ENCODE measurements at regions not wholly inside any gene's neighbourhood (a gene's known extent, or its start where the extent isn't known, plus 50 kb on each side); places are given as distances from the start of the nearest gene placed in this dataset.

DNA sequence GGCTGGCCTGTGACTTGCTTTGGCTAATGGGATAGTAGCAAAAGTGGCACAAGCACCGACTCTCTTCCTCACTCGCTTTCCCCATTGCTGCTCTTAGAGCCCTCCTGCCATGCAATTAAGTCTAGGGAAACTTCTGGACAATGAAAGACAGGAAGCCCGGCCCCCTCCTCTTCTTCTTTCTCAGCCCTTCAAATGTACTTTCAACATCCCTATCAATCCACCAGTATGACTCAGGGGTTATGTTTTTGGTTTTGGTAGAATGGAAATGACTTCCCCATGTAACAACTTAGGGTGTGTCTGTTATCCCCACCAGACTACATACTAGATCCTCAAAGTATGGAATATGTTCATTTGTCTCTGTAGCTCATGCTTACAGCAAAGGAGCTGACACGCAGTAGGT is 139.0 kb upstream of the GDF10 start:
- H3K27me3 ChIP-seq = no peaks in the 10 kb centered on the region
- TF ChIP-seq, protein P1, sequence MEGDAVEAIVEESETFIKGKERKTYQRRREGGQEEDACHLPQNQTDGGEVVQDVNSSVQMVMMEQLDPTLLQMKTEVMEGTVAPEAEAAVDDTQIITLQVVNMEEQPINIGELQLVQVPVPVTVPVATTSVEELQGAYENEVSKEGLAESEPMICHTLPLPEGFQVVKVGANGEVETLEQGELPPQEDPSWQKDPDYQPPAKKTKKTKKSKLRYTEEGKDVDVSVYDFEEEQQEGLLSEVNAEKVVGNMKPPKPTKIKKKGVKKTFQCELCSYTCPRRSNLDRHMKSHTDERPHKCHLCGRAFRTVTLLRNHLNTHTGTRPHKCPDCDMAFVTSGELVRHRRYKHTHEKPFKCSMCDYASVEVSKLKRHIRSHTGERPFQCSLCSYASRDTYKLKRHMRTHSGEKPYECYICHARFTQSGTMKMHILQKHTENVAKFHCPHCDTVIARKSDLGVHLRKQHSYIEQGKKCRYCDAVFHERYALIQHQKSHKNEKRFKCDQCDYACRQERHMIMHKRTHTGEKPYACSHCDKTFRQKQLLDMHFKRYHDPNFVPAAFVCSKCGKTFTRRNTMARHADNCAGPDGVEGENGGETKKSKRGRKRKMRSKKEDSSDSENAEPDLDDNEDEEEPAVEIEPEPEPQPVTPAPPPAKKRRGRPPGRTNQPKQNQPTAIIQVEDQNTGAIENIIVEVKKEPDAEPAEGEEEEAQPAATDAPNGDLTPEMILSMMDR (IDR thresholded peaks at IDR 0.05) = no peak
- DNase-seq (no peak), ATAC-seq (no peak)
- peaks cover 8% of the 10 kb centered on the region for H3K4me1 ChIP-seq
- intact Hi-C loops (cut with DNase I) = no loop called here
- no peaks in the 10 kb centered on the region for H3K36me3 ChIP-seq
- H3K4me3 ChIP-seq = no peak overlapping the region
- H3K9me3 ChIP-seq = no peaks in the 10 kb centered on the region
- H3K27ac ChIP-seq = no peak overlapping the region

DNA sequence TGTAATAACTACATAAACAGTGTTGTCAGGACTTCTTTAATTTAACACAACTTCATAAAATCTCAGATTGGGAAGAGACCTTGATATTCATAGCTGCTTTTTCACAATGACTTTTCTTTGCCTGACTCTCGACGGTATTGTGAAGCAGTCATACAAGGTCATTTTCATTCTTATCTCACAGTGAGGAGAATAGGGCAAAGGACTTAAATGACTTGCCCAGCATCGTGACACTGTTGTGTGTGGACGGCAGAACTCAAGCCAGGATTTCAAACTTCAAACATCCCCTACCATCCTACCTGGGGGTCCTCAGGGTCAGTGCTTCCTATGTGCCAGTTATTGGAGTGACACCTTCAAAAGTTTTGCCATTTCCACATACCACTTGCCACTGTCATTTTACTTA is 138.5 kb upstream of the GDF10 start:
- Histone ChIP-seq H3K36me3 (no peaks in the 10 kb centered on the region), H3K4me1 (peaks cover 13% of the 10 kb centered on the region), H3K27me3 (no peaks in the 10 kb centered on the region), H3K4me3 (no peak overlapping the region), H3K27ac (no peak overlapping the region), H3K9me3 (no peaks in the 10 kb centered on the region)
- intact Hi-C loops (cut with DNase I) = no loop called here
- ATAC-seq (no peak), DNase-seq (no peak)
- TF ChIP-seq, protein P1 (IDR thresholded peaks at IDR 0.05) = no peak

DNA sequence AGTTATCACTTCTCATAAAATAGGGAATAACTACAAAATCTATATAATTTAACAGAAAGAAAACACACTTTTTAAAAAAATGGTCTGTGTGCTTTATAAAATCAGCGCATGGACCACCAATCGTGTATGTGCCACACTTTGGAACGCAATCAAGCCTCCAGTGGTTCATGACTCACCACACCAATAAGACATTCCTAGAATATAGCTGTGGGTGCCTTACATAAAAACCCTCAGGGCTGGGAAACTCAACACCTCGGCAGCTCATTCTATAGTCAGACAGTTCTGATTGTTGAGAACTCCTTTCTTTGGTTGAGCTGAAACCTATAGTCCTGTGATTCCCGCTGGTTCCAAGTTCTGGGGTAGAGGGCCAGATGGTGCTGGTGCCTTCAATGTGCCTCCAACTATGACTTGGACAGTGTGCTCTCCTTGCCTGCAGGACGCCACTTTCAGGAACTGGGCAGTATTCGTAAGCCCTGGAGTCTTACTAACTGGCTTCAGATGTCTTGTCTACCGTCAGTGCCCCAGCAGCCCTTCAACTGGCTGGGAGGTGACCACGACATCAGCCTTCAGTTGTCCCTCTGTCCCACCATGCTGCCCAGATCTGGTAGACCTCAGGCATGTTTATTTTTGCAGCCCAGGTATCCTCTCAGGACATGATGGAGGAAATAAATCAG is 135.7 kb upstream of the GDF10 start:
- ATAC-seq = no peak
- TF ChIP-seq, protein P1 (IDR thresholded peaks at IDR 0.05) = no peak

DNA sequence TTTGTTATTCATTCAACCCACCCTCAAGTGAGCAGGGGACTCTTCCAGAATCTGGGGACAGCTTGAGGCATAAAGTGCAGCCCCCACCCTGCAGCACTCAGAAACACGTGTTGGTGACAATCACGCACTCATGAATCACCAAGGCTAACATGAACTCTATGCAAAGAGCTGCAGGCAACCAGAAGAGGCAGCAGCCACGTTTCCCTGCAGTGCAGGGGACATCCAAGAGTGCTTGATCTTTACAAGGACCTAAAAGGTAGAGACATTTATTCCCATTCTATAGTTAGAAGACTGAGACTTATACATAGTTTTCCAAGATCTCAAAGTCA is 135.2 kb upstream of the GDF10 start:
- Histone ChIP-seq H3K4me3 (no peak overlapping the region), H3K27ac (no peak overlapping the region), H3K36me3 (no peaks in the 10 kb centered on the region), H3K27me3 (no peaks in the 10 kb centered on the region), H3K4me1 (peaks cover 24% of the 10 kb centered on the region), H3K9me3 (no peaks in the 10 kb centered on the region)
- intact Hi-C loops (cut with DNase I) = no loop called here
- no peak for ATAC-seq
- DNase-seq = no peak
- TF ChIP-seq, protein P1 (IDR thresholded peaks at IDR 0.05) = no peak

More for the DNA sequence above, 135.7 kb upstream of the GDF10 start:
- no peak for DNase-seq
- Histone ChIP-seq H3K36me3 (no peaks in the 10 kb centered on the region), H3K9me3 (no peaks in the 10 kb centered on the region), H3K4me1 (peaks cover 24% of the 10 kb centered on the region), H3K27ac (no peak overlapping the region), H3K27me3 (no peaks in the 10 kb centered on the region), H3K4me3 (no peak overlapping the region)
- intact Hi-C loops (cut with DNase I) = no loop called here

DNA sequence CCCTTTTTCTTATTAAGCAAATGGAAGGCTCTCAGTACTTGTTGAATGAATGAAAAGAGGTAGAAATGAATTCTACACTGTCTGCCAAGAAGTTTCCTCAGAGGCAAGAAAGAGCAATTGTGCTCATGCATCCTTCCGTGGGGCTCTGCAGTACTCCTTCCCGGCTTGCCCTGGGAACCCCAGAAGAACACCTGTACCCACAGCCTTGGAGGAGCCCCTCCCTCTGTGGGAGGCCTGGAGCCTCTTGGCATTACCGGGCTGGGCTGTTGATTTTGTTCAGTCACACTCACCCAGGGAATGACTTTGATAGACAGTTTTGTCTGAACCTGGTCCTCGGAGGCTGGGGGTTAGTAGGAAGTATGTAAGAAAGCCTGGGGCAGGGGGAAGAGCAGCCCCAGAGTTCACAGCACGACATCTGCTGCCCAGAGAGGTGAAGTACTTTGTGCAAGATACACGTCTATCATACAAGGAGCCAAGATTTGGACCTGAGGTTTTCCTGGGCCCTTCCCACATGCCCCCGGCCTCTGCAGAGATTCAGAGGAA is 134.8 kb upstream of the GDF10 start:
- H3K36me3 ChIP-seq = no peaks in the 10 kb centered on the region
- peak overlapping the region; percentile 35 for H3K4me3 ChIP-seq
- no peak for ATAC-seq
- no peaks in the 10 kb centered on the region for H3K27me3 ChIP-seq
- TF ChIP-seq, protein P1 (IDR thresholded peaks at IDR 0.05) = no peak
- no peaks in the 10 kb centered on the region for H3K9me3 ChIP-seq
- H3K4me1 ChIP-seq = peaks cover 24% of the 10 kb centered on the region
- no peak for DNase-seq
- H3K27ac ChIP-seq = peak overlapping the region; percentile 78
- intact Hi-C loops (cut with DNase I) = no loop called here

Data from upper lobe of right lung (tissue), 1 donor.